ENCODE measurements at regions not wholly inside any gene's neighbourhood (a gene's known extent, or its start where the extent isn't known, plus 50 kb on each side); places are given as distances from the start of the nearest gene placed in this dataset.

DNA sequence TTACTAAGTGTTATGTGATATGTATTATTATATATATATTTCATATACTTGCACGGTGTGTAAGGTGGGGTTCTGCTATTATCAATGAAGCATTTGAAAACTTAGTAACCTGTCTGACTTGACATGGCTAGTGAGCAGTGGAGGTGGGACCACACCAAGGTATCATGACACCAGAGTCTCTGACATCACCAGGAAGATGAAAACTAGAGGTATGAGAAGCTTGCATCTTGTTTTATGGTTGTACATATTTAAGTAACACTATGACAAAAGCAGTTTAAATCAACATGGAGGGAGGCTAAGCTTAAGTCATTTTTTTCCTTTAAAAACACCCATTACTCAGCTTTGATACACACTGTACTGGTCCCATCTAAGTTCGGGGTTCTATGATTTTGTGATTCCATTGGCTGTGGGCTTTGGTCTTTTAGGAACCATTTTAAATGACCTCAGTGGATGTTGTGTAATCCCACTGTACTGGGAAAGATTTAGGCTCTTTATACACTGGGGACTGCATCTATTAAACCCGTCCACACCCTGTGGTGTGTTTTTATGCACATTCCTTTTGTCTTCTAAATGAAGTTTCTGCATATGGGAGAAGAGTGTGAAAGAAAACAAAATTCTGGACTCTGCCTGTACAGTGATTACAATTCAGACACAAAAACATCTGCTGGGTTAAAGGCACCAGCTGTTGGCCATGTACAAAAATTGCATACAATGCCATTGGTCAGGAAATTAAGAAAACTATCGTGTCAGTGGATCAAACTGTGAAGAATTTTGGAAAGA, 570.6 kb downstream of the SPRY1 start:
- no peak for DNase-seq
- H3K4me3 ChIP-seq (ENCODE audit: low read length): no peak overlapping the region
- Mint-ChIP-seq H3K27ac (no peak overlapping the region), H3K4me3 (no peak overlapping the region), H3K9me3 (peaks cover 0 to 2% of the 10 kb centered on the region in 2 donors), H3K36me3 (no peaks in the 10 kb centered on the region), H3K27me3 (ENCODE audit: low read depth in 2 of 2) (no peaks in the 10 kb centered on the region), H3K4me1 (no peaks in the 10 kb centered on the region)
- intact Hi-C loops (cut with micrococcal nuclease): no loop called here
- TF ChIP-seq, protein P1, sequence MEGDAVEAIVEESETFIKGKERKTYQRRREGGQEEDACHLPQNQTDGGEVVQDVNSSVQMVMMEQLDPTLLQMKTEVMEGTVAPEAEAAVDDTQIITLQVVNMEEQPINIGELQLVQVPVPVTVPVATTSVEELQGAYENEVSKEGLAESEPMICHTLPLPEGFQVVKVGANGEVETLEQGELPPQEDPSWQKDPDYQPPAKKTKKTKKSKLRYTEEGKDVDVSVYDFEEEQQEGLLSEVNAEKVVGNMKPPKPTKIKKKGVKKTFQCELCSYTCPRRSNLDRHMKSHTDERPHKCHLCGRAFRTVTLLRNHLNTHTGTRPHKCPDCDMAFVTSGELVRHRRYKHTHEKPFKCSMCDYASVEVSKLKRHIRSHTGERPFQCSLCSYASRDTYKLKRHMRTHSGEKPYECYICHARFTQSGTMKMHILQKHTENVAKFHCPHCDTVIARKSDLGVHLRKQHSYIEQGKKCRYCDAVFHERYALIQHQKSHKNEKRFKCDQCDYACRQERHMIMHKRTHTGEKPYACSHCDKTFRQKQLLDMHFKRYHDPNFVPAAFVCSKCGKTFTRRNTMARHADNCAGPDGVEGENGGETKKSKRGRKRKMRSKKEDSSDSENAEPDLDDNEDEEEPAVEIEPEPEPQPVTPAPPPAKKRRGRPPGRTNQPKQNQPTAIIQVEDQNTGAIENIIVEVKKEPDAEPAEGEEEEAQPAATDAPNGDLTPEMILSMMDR (IDR thresholded peaks at IDR 0.05): no peak
- no peaks in the 10 kb centered on the region for H3K27me3 ChIP-seq (ENCODE audit: control insufficient read depth, insufficient read depth, low read length)
- H3K4me1 ChIP-seq (ENCODE audit: control insufficient read depth, insufficient read depth, low read length): no peaks in the 10 kb centered on the region
- H3K36me3 ChIP-seq (ENCODE audit: control insufficient read depth, insufficient read depth, low read length): no peaks in the 10 kb centered on the region
- H3K9me3 ChIP-seq (ENCODE audit: control insufficient read depth, insufficient read depth, low read length): no peaks in the 10 kb centered on the region
- no peak overlapping the region for H3K27ac ChIP-seq (ENCODE audit: low read length)
- ATAC-seq: no peak
- 82% methylated on average over 3 of the region's 4 CpGs for WGBS (ENCODE audit: insufficient coverage)

- no peaks in the 10 kb centered on the region for H3K9me3 ChIP-seq (ENCODE audit: control insufficient read depth, insufficient read depth, low read length)
- no peaks in the 10 kb centered on the region for H3K4me1 Mint-ChIP-seq
- no peaks in the 10 kb centered on the region for H3K36me3 ChIP-seq (ENCODE audit: control insufficient read depth, insufficient read depth, low read length)
- H3K27me3 Mint-ChIP-seq (ENCODE audit: low read depth in 2 of 2): no peaks in the 10 kb centered on the region
- DNase-seq (no peak), ATAC-seq (no peak)
- no peak overlapping the region for H3K27ac ChIP-seq (ENCODE audit: low read length)
- 100% methylated on average over 1 of the region's 1 CpG for WGBS (ENCODE audit: insufficient coverage)
- H3K4me3 ChIP-seq (ENCODE audit: low read length): no peak overlapping the region
- TF ChIP-seq, protein P1 (IDR thresholded peaks at IDR 0.05): no peak
- H3K9me3 Mint-ChIP-seq: peaks cover 2% of the 10 kb centered on the region in 2 donors
- H3K4me1 ChIP-seq (ENCODE audit: control insufficient read depth, insufficient read depth, low read length): no peaks in the 10 kb centered on the region
- intact Hi-C loops (cut with micrococcal nuclease): no loop called here
- no peaks in the 10 kb centered on the region for H3K36me3 Mint-ChIP-seq
- no peak overlapping the region for H3K4me3 Mint-ChIP-seq
- no peak overlapping the region for H3K27ac Mint-ChIP-seq
- H3K27me3 ChIP-seq (ENCODE audit: control insufficient read depth, insufficient read depth, low read length): no peaks in the 10 kb centered on the region
These were observed 575.4 kb downstream of the SPRY1 start for GRCh38 chr4:123972031-123972430.

DNA sequence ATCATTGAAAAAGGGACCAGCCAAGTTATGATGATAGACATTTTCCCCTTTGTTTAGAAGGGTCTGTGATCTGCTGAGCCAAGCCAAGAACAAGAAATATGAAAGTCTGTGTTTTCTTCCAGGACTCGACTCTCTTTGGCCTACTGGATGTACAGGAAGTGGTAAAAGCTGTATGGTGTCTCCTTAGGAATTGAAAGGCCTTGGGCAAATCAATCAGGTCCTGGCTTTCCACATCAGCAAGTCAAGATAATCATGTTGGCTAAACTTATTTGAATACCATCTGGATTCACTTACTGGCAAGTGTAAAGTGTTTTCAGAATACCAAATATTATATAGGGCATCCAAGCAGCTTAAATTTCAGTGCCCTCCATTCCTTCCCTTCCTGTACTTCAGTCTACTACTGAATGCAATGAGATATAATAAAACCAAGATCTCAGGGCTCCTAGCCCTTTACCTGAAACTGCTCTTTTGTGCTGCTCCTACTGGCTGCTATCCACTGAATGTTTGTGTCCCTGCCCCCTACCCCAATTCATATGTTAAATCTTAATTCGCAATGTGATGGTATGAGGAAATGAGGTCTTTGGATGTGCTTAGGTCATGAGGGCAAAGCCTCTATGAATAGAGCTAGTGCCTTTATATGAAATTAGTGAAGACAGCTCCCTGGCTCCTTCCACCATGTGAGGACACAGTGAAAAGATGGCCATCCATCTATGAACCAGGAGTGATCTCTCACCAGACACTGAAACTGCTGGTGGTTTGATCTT, 578.0 kb downstream of the SPRY1 start:
- H3K27me3 Mint-ChIP-seq (ENCODE audit: low read depth in 2 of 2): no peaks in the 10 kb centered on the region
- H3K27ac ChIP-seq (ENCODE audit: low read length): no peak overlapping the region
- TF ChIP-seq, protein P1 (IDR thresholded peaks at IDR 0.05): no peak
- H3K27ac Mint-ChIP-seq: no peak overlapping the region
- no peaks in the 10 kb centered on the region for H3K4me1 Mint-ChIP-seq
- no peak overlapping the region for H3K4me3 ChIP-seq (ENCODE audit: low read length)
- H3K36me3 Mint-ChIP-seq: no peaks in the 10 kb centered on the region
- no peaks in the 10 kb centered on the region for H3K4me1 ChIP-seq (ENCODE audit: control insufficient read depth, insufficient read depth, low read length)
- H3K9me3 Mint-ChIP-seq: peaks cover 3 to 4% of the 10 kb centered on the region in 2 donors
- ATAC-seq: no peak
- H3K36me3 ChIP-seq (ENCODE audit: control insufficient read depth, insufficient read depth, low read length): no peaks in the 10 kb centered on the region
- 85% methylated on average over 2 of the region's 2 CpGs for WGBS (ENCODE audit: insufficient coverage)
- H3K27me3 ChIP-seq (ENCODE audit: control insufficient read depth, insufficient read depth, low read length): no peaks in the 10 kb centered on the region
- H3K9me3 ChIP-seq (ENCODE audit: control insufficient read depth, insufficient read depth, low read length): no peaks in the 10 kb centered on the region
- intact Hi-C loops (cut with micrococcal nuclease): no loop called here
- H3K4me3 Mint-ChIP-seq: no peak overlapping the region
- DNase-seq: no peak
